ENCODE measurements at regions not wholly inside any gene's neighbourhood (a gene's known extent, or its start where the extent isn't known, plus 50 kb on each side); places are given as distances from the start of the nearest gene placed in this dataset.

DNA sequence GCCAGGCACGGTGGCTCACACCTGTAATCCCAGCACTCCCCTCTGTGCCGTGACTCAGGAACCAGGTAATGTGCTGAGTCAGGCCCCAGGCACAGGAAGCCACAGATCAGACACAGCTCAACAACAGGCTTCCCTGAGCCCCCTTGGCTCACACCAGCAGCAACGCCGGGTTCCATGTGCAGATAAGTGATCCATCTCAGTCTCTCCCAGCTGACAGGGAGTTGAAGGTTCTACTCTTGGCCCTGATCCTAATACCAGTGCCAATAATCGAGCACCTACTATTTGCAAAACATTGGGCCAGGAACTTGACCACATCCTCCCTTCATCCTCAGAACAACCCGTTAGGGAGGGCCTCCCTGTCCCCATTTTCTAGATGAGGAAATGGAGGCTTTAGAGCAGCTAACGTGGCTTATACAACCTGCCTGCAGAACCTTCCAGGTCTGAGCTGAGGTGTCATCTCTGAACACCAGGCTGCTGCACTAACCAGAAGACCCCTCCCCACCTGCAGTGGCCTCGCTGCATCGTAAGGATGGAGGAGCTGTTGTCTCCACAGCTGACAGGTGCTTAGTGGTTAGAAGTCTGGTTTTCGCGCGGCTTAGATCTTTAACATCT, 64.8 kb upstream of the AMZ2 start:
- H3K4me3 ChIP-seq (ENCODE audit: low read depth, low read length), result no peak overlapping the region

DNA sequence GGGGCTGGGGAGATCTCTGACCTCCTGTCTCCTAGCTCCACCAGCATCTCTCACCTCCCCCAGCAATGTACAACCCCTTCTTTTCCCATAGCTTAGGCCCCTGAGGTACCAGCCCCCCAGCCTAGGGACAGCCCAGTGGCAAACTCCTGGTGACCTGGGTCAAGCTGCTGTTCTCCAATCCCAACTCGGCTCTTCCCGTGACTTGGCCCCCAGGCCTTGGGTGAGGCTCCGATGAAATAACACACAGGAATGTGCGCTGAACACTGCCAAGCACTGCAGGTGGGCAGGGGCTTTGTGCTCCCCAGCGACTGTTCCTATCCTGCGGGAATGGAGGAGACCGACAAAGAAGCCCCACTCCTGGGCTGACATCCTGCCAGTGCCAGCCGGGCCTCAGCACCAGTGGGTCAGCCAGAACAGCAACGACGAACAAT, 63.7 kb upstream of the AMZ2 start:
- no peak overlapping the region for H3K4me3 ChIP-seq (ENCODE audit: low read depth, low read length)

DNA sequence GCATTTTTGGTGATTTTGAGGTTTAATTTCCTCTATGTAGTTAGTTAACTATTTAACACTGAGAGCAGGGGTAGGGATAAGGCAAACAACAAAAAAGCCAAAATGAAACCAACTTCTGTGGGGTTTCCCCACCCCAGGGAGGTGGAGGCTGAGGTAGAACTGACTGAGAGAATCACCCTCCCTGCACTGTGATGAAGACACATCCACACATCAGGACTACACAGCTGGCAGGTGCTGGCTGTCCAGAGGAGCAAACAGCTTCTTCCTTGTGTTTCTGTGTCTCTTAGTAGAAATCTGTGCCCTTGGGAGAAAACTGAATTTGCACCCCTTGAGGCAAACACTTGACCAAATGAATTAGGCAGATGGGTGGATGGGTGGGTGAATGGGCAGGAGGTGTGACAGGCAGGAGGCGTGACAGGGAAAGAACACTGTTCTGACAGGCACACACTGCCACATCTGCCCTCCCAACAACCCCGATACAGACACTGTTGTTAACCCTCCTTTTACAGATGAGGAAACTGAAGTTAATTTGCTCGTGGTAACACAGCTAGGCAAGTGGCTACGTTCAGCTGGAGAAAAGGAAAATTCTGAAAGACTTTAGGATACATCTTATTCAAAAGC, 62.9 kb upstream of the AMZ2 start:
- H3K4me3 ChIP-seq (ENCODE audit: low read depth, low read length), result no peak overlapping the region

DNA sequence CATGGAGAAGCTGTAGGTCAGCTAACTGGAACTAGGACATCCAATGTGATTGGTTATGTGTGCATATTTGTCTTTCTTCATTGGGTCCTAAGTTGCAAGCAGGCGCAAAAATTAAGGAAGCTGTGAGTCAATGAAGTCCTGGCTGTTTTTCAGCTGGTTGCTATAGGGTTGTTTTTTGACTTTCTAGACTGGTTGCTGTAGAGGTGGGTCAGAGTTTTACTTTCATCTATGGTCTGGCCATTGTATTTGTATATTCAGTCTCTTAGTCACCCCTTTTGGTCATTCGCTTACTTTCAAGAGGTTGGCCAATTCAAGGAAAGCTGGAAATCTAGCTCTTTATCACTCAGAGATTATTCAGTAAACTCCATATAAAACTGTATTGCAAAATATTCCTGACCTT, 62.0 kb upstream of the AMZ2 start:
- no peak overlapping the region for H3K4me3 ChIP-seq (ENCODE audit: low read depth, low read length)

DNA sequence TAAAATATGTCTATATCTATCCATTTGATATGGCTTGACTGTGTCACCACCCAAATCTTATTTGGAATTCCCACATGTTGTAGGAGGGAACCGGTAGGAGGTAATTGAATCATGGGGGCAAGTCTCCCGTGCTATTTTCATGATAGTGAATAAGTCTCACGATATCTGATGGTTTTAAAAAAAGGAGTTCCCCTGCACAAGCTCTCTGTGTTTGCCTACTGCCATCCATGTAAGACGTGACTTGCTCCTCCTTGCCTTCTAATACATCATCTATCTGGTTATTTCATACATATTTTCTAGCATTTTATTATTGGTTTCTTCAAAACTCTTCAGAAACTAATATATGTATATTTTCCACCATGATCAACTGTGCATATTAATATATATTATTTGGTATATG, 57.3 kb upstream of the AMZ2 start:
- H3K4me3 ChIP-seq (ENCODE audit: low read depth, low read length), result no peak overlapping the region

DNA sequence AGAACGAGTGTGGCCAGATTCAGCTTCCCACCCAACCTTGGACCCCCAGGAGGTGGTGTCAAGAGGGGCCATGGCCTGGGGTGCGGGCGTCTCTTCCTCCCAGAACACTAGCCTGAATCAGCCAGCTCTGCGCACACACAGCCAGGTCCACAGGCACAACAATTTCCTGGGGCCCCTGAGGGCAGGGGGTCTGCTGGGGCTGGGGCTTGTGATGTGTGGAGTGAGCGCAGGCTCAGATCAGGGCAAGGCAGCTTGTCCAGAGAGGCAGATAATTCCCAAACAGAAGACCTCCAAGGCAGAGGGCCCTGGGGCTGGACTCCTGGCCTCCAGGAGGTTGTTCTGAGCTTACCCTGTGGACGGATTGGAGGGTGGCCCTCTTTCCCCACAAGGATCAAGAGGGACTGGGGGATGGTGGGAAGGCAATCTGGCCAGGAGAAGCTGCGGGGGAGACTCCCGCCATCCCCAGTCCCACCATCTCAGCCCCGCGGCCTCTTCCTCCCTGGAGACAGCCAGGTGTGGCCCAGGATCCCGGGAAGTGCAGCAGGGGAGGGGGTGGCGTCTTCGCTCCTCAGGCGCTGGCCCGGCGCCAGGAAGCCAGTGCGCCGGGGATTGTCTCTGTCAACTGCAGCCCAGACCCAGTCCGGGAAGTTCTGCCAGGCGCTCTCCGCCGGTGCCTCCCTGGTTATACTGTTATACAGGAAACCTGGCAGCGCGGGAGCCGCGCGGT, 52.0 kb upstream of the AMZ2 start:
- H3K4me3 ChIP-seq (ENCODE audit: low read depth, low read length), result peak overlapping the region; percentile 10

DNA sequence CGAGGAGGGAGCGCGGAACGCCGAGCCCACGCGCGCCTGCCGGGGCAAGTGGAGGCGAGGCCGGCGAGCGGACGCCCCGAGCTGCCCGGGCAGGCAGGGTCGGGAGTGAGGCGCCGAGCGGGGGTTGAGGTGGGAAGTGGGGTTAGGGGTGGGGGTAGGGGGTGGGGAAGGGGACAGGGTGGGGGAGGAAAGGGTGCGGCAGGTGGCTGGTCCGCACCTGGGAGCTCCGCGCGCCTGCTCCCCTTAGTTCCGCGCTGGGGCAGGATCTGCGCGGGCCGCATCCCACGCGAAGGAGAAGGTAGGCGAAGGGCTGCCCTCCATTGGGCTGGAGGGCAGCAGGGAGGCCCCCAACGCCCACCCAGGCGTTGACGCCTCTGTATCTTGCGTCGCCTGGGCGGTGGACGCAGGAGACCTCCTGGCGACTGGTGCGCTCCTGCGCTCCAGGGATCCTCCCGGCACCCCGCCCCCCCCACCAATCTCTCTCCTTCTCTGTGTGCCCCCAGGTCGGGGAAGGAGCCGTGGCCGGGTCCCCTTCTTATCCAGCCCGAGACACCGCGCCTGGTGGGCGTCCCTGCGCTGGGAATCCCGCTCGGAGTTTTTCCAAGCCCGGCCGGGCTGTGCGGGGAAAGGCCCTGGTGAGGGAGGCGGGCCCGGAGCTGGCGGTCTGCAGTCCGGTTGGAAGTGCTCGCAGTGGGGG, 51.3 kb upstream of the AMZ2 start:
- peak overlapping the region; percentile 35 for H3K4me3 ChIP-seq (ENCODE audit: low read depth, low read length)

DNA sequence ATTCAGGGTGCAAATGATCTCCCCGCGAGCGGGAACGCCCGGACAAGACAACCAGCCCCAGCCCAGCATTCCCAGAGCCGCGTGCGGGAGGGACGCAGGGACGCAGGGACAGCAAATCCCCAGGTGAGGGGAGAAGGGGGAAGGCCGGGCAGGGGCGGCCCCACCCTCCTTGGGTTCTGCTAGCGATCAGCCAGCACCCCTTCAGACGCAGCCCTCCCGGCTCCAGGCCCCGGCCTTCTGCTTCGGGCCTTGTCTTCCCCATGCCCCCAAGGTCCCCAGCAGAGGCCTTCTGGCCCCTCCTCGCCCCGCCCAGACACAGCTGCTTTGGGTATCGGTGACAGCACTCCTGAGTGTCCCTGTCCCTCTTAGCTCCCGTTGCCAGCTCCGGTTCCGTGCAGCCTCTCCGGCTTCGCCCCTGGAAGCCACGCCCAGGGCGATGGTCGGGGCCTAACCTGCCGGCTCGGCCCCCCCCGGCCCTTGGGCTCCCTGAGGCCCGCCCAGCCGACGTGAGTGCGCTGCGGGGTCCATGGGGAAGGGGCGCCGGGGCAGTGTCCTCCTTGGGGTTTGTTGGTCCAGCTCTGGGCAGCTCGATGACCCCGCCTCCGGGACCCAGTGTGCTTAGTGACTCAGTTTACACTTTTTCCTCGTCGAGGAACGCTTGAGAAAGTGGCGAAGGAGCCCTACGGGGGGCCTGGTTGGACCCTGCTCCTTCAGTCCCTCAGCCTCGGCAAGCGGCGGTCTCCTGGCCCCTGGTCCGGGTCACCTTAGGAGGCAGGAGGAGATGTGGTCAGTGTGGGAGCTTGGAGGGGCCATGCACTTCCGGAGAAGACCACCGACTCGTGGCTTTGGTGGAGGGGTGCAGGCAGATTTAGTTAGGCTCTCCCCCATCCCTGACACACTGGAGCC, 50.5 kb upstream of the AMZ2 start:
- H3K4me3 ChIP-seq (ENCODE audit: low read depth, low read length), result peak overlapping the region; percentile 35

DNA sequence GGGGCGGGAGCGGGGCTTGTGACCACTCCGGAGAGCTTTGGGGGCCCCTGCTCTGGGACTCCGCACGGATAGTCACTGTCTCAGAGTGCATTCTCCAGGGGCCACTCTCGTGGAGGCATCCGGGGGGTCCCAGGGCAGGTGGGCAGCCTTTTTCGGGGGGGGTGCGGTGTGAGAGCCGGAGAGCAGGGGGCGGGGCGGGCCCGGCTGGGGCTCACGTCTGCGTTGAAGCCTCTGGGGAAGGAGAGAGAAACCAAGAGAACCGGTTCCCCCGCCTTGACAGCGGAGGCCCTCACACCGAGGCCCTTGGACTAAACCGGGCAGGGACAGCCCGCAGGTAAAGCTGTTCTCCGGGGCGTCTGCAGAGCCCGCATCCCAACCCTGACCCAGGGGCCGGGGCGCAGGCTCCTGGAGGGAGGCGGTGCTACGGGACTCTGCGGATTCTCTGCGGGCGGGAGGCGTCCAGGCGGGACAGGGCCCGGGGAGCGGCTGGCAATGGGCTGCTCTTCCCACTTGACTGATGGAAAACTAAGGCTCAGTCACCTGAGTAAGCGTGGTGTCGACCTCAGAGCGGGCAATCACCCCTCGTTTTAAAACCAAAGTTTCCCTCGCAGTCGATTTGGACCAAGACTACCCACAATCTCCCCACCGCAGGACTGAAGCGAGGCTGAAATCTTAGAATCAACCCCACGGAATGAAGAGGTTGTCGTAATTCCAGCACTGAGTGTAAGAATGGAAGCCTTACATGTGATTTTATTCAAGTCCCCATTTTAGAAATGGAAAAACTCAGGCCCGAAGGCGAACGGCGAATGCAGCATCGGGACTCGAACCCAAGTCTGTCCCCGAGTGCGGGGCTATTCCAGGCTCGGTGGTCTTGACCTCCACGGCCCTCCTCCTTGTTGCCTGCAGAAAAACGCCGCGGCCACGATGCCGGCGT, 49.6 kb upstream of the AMZ2 start:
- no peak overlapping the region for H3K4me3 ChIP-seq (ENCODE audit: low read depth, low read length)

All from iPS-11a (cell line).